ENCODE measurements at regions not wholly inside any gene's neighbourhood (a gene's known extent, or its start where the extent isn't known, plus 50 kb on each side); places are given as distances from the start of the nearest gene placed in this dataset.

DNA sequence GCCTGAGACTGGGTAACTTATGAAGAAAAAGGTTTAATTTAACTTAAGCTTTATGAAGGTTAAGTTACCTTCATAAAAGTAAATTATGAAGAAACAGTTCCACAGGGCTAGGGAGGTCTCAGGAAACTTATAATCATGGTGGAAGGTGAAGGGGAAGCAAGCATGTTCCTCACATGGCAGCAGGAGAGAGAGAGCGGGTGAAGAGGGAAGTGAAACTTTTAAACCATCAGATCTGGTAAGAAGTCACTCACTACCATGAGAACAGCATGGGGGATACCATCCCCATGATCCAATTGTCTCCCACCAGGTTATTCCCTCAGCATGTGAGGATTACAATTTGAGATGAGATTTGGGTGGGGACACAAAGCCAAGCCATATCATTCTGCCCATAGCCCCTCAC, 944.7 kb upstream of the NDST4 start:
- intact Hi-C loops (cut with micrococcal nuclease; ENCODE audit: unreplicated experiment) (no loop called here), in situ Hi-C loops (cut with HindIII; ENCODE audit: low pct_unique_long_range_greater_than_20kb, low sequenced_read_pairs) (no loop called here)
- CTCF ChIA-PET, result no interaction called here
- H3K27me3 ChIP-seq (ENCODE audit: control insufficient read depth, insufficient read depth, low read length), result no peaks in the 10 kb centered on the region
- no peak overlapping the region for H3K27ac ChIP-seq (ENCODE audit: low read length)
- H3K4me1 ChIP-seq (ENCODE audit: control insufficient read depth, insufficient read depth, low read length), result no peaks in the 10 kb centered on the region
- ATAC-seq (no peak), DNase-seq (ENCODE audit: low read depth, low spot score) (no peak)
- no peaks in the 10 kb centered on the region for H3K36me3 ChIP-seq (ENCODE audit: control insufficient read depth, insufficient read depth, low read length)
- BruUV-seq (replicated peaks), result no TSS peak
- H3K9me3 ChIP-seq (ENCODE audit: control insufficient read depth, insufficient read depth, low read depth, low read length), result no peaks in the 10 kb centered on the region
- no peak overlapping the region for H3K4me3 ChIP-seq (ENCODE audit: low read depth in 2 of 2, low read length in 2 of 2)
- POLR2A ChIA-PET, result no interaction called here
- TF ChIP-seq, protein P1, sequence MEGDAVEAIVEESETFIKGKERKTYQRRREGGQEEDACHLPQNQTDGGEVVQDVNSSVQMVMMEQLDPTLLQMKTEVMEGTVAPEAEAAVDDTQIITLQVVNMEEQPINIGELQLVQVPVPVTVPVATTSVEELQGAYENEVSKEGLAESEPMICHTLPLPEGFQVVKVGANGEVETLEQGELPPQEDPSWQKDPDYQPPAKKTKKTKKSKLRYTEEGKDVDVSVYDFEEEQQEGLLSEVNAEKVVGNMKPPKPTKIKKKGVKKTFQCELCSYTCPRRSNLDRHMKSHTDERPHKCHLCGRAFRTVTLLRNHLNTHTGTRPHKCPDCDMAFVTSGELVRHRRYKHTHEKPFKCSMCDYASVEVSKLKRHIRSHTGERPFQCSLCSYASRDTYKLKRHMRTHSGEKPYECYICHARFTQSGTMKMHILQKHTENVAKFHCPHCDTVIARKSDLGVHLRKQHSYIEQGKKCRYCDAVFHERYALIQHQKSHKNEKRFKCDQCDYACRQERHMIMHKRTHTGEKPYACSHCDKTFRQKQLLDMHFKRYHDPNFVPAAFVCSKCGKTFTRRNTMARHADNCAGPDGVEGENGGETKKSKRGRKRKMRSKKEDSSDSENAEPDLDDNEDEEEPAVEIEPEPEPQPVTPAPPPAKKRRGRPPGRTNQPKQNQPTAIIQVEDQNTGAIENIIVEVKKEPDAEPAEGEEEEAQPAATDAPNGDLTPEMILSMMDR (IDR thresholded peaks at IDR 0.05), result no peak
- TF ChIP-seq TCF7L2 (IDR thresholded peaks at IDR 0.05; ENCODE audit: low read depth, low read length) (no peak), SIN3A (IDR thresholded peaks at IDR 0.05; ENCODE audit: borderline replicate concordance, insufficient read depth, low read depth, low read length) (no peak), POLR2AphosphoS5 (IDR thresholded peaks at IDR 0.05; ENCODE audit: low read depth, low read length) (no peak)
- TF ChIP-seq, protein P2, sequence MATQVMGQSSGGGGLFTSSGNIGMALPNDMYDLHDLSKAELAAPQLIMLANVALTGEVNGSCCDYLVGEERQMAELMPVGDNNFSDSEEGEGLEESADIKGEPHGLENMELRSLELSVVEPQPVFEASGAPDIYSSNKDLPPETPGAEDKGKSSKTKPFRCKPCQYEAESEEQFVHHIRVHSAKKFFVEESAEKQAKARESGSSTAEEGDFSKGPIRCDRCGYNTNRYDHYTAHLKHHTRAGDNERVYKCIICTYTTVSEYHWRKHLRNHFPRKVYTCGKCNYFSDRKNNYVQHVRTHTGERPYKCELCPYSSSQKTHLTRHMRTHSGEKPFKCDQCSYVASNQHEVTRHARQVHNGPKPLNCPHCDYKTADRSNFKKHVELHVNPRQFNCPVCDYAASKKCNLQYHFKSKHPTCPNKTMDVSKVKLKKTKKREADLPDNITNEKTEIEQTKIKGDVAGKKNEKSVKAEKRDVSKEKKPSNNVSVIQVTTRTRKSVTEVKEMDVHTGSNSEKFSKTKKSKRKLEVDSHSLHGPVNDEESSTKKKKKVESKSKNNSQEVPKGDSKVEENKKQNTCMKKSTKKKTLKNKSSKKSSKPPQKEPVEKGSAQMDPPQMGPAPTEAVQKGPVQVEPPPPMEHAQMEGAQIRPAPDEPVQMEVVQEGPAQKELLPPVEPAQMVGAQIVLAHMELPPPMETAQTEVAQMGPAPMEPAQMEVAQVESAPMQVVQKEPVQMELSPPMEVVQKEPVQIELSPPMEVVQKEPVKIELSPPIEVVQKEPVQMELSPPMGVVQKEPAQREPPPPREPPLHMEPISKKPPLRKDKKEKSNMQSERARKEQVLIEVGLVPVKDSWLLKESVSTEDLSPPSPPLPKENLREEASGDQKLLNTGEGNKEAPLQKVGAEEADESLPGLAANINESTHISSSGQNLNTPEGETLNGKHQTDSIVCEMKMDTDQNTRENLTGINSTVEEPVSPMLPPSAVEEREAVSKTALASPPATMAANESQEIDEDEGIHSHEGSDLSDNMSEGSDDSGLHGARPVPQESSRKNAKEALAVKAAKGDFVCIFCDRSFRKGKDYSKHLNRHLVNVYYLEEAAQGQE (IDR thresholded peaks at IDR 0.05; ENCODE audit: insufficient read depth in 1 of 2, low read depth in 2 of 2, low read length in 1 of 2), result no peak

DNA sequence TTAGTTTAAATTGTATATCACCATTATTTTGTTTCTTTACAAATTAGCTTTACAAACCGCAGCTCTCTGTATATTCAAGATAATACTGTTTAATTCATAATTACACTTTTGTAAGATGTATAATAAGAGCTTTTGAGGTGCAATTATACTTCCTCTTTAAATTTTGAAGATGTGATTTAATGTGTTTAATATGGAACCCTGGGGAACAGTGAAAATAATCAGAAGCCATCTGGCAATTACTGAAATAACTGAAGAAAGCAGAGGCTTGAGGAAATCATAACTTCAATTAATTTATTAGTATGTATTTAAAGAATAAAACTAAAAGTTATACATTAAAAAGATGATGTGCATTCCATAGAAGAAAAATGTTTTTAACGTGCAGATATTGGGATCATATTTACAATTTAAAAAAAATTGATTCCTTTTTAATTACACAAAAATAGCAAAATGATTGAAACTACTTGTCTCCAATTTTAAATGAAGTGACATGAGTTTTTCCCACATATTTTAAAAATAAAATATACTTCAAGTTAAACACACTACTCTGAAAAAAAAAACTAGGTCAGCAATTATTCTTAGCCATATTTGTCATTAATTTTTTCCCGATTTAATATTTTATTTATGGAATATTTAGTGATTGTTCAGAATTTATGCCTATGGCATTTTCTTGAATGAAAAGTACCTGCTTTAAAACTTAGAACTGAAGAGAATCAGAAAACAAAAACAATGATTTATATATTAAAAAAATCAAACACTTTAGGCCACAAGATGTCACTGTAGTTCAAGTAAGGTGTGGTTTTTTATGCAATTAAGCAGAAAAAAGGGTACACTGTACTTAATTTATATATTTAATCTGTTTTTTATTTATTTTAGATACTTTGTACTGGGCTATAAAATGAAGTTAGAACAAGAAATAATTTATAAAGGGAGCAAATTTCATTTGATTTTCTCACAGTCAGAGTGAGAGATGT, 942.7 kb upstream of the NDST4 start:
- ChIA-PET CTCF (no interaction called here), POLR2A (no interaction called here)
- no peaks in the 10 kb centered on the region for H3K36me3 ChIP-seq (ENCODE audit: control insufficient read depth, insufficient read depth, low read length)
- intact Hi-C loops (cut with micrococcal nuclease; ENCODE audit: unreplicated experiment) (no loop called here), in situ Hi-C loops (cut with HindIII; ENCODE audit: low pct_unique_long_range_greater_than_20kb, low sequenced_read_pairs) (no loop called here)
- H3K9me3 ChIP-seq (ENCODE audit: control insufficient read depth, insufficient read depth, low read depth, low read length), result no peaks in the 10 kb centered on the region
- DNase-seq (ENCODE audit: low read depth, low spot score) (no peak), ATAC-seq (no peak)
- TF ChIP-seq, protein P2 (IDR thresholded peaks at IDR 0.05; ENCODE audit: insufficient read depth in 1 of 2, low read depth in 2 of 2, low read length in 1 of 2), result no peak
- TF ChIP-seq POLR2AphosphoS5 (IDR thresholded peaks at IDR 0.05; ENCODE audit: low read depth, low read length) (no peak), SIN3A (IDR thresholded peaks at IDR 0.05; ENCODE audit: borderline replicate concordance, insufficient read depth, low read depth, low read length) (no peak), TCF7L2 (IDR thresholded peaks at IDR 0.05; ENCODE audit: low read depth, low read length) (no peak)
- TF ChIP-seq, protein P1 (IDR thresholded peaks at IDR 0.05), result no peak
- H3K27ac ChIP-seq (ENCODE audit: low read length), result no peak overlapping the region
- no peaks in the 10 kb centered on the region for H3K4me1 ChIP-seq (ENCODE audit: control insufficient read depth, insufficient read depth, low read length)
- BruUV-seq (replicated peaks), result no TSS peak
- no peak overlapping the region for H3K4me3 ChIP-seq (ENCODE audit: low read depth in 2 of 2, low read length in 2 of 2)
- no peaks in the 10 kb centered on the region for H3K27me3 ChIP-seq (ENCODE audit: control insufficient read depth, insufficient read depth, low read length)
